ENCODE measurements at regions not wholly inside any gene's neighbourhood (a gene's known extent, or its start where the extent isn't known, plus 50 kb on each side); places are given as distances from the start of the nearest gene placed in this dataset.

GRCh38 chr2:224248944-224249371 lies 152.9 kb downstream of the FAM124B start:
- peaks cover 2% of the 10 kb centered on the region; the same call in 1 of the 2 replicates for H3K27me3 Mint-ChIP-seq (ENCODE audit: low read depth)
- Histone ChIP-seq H3K9me3 (ENCODE audit: control insufficient read depth, low read depth, low read length) (no peaks in the 10 kb centered on the region), H3K79me1 (ENCODE audit: insufficient read depth, low read depth, low read length, poor library complexity, severe bottlenecking) (no peaks in the 10 kb centered on the region), H4K20me1 (ENCODE audit: control insufficient read depth, insufficient read depth, insufficient read length) (no peaks in the 10 kb centered on the region), H2BK120ac (ENCODE audit: low read depth, low read length, poor library complexity, severe bottlenecking) (no peak overlapping the region), H3K4ac (ENCODE audit: low read depth, low read length) (no peak overlapping the region), H4K8ac (replicated peaks; ENCODE audit: insufficient read length, low read depth, low read length) (no peak overlapping the region), H3T11ph (ENCODE audit: low read length) (no peak overlapping the region), H3K56ac (ENCODE audit: insufficient read length, low read depth, low read length) (no peak overlapping the region), H3K23ac (ENCODE audit: insufficient read length, low read depth, low read length) (no peak overlapping the region), H3K79me2 (ENCODE audit: insufficient read depth, low read length) (no peaks in the 10 kb centered on the region), H4K91ac (ENCODE audit: insufficient read length, low read depth, low read length) (no peak overlapping the region), H2AFZ (ENCODE audit: low read length) (no peak overlapping the region), H2BK15ac (ENCODE audit: low read depth, low read length) (no peak overlapping the region), H2AK5ac (ENCODE audit: insufficient read length, low read length) (no peak overlapping the region), H2BK20ac (ENCODE audit: low read depth, low read length, poor library complexity, severe bottlenecking) (no peak overlapping the region), H3K14ac (ENCODE audit: insufficient read depth, low read length) (no peak overlapping the region), H2BK12ac (ENCODE audit: insufficient read length, low read depth, low read length) (no peak overlapping the region), H4K5ac (ENCODE audit: insufficient read length, low read depth, low read length) (no peak overlapping the region), H3K27ac (ENCODE audit: insufficient read length, low read depth, low read length) (no peak overlapping the region), H3K4me1 (ENCODE audit: insufficient read depth, low read length) (no peaks in the 10 kb centered on the region), H3K4me2 (ENCODE audit: insufficient read depth, insufficient read length, low read length) (no peak overlapping the region), H3K27me3 (ENCODE audit: insufficient read depth, low read length) (no peaks in the 10 kb centered on the region), H3K18ac (ENCODE audit: insufficient read length, low read depth, low read length) (no peak overlapping the region), H2BK5ac (ENCODE audit: insufficient read length, low read length) (no peak overlapping the region), H3K9ac (ENCODE audit: extremely low read depth, insufficient read length, low read length) (no peak overlapping the region), H3K23me2 (ENCODE audit: insufficient read length, low read depth, low read length, poor library complexity, severe bottlenecking) (no peaks in the 10 kb centered on the region)
- H3K4me3 Mint-ChIP-seq, result no peak overlapping the region
- no peaks in the 10 kb centered on the region for H3K36me3 Mint-ChIP-seq (ENCODE audit: insufficient read depth in 1 of 3, low read depth in 3 of 3)
- no peaks in the 10 kb centered on the region; a peak in 1 of 5 replicates for H3K9me3 Mint-ChIP-seq
- WGBS (ENCODE audit: extremely low coverage, insufficient read length, low lambda C conversion rate), result no CpG with 5 or more reads among the region's 1 CpG
- no peaks in the 10 kb centered on the region for H3K4me1 Mint-ChIP-seq
- DNase-seq, result no peak
- no peak overlapping the region for H3K27ac Mint-ChIP-seq
- TF ChIP-seq CTCF (conservative IDR thresholded peaks at IDR 0.05), result no peak

All from H9 (cell line).